Activated CD8-positive, alpha-beta T cell treated with anti-CD3 and anti-CD28 coated beads for 36 hours (primary cell): ENCODE measurements at regions not wholly inside any gene's neighbourhood (a gene's known extent, or its start where the extent isn't known, plus 50 kb on each side); places are given as distances from the start of the nearest gene placed in this dataset.

Experiments used
- ATAC-seq: fragments of 200-7000 bp; cut with Tn5 transposase; one replicate; pipeline ENCODE4 v1.10.0; 2021; ENCODE audit warnings: mild to moderate bottlenecking, moderate library complexity
- CTCF ChIA-PET: fragments of 350-600 bp; sonication (Branson Sonifier 250); formaldehyde crosslinking; loops from one replicate; lab custom pipeline; 2021; ENCODE audit warnings: antibody characterized with exemption; lab: Charles Lee
- POLR2A ChIA-PET: fragments of 350-600 bp; sonication (Branson Sonifier 250); formaldehyde crosslinking; loops from one replicate; lab custom pipeline; 2021; ENCODE audit warnings: antibody characterized with exemption; lab: Charles Lee
- DNase-seq: peaks from one replicate; pipeline ENCODE4 v3.0.0-alpha.2; 2020
- H3K27ac Mint-ChIP-seq: one replicate; pipeline ENCODE4 v1.8.0; 2021; ENCODE audit warnings: mild to moderate bottlenecking, mixed read lengths
- H3K27me3 Mint-ChIP-seq: one replicate; pipeline ENCODE4 v1.8.0; 2021; ENCODE audit warnings: mixed read lengths
- H3K36me3 Mint-ChIP-seq: one replicate; pipeline ENCODE4 v1.8.0; 2021; ENCODE audit warnings: low read depth, mixed read lengths
- H3K4me1 Mint-ChIP-seq: one replicate; pipeline ENCODE4 v1.8.0; 2021; ENCODE audit warnings: low read depth, mixed read lengths
- H3K4me3 Mint-ChIP-seq: one replicate; pipeline ENCODE4 v1.8.0; 2021; ENCODE audit warnings: mild to moderate bottlenecking, moderate library complexity, mixed read lengths
- H3K9me3 Mint-ChIP-seq: one replicate; pipeline ENCODE4 v1.8.0; 2021; ENCODE audit warnings: mixed read lengths
- intact Hi-C: fragments of 100-400 bp; cut with micrococcal nuclease; formaldehyde crosslinking; loops from one replicate; pipeline ENCODE4 v1.10.0; 2022
- TF ChIP-seq, protein P1 (sequence below): fragments of 200-600 bp; IDR thresholded peaks from one replicate; pipeline ENCODE4 v1.8.0; 2022; ENCODE audit warnings: antibody characterized with exemption, mild to moderate bottlenecking

DNA sequence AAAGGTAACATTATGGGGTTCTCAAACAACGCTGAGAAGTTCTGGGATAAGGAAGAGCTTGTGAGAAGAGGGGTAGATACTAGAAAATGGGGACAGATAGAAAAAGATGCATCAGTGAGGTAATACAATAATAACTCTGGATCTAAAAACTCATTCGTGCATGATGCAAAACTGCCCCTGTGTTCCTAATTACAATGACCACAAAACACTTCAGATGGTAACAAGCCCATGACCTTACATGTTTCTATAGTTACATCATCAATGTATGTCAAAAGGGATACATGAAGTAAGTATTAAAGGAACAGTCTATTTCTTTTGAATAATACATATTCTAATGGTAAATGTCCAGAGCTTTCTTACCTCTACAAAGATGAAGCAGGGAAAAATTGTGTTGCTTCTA lies 110.6 kb upstream of the PLPPR5 start:
- intact Hi-C loops = loop anchor here (10.0 kb wide), 1 partner anchor 320 kb away; no protein-coding TSS in a partner anchor
- no peaks in the 10 kb centered on the region for H3K36me3 Mint-ChIP-seq
- H3K27me3 Mint-ChIP-seq = no peaks in the 10 kb centered on the region
- no peak for DNase-seq
- H3K4me1 Mint-ChIP-seq = no peaks in the 10 kb centered on the region
- H3K4me3 Mint-ChIP-seq = no peak overlapping the region
- TF ChIP-seq, protein P1, sequence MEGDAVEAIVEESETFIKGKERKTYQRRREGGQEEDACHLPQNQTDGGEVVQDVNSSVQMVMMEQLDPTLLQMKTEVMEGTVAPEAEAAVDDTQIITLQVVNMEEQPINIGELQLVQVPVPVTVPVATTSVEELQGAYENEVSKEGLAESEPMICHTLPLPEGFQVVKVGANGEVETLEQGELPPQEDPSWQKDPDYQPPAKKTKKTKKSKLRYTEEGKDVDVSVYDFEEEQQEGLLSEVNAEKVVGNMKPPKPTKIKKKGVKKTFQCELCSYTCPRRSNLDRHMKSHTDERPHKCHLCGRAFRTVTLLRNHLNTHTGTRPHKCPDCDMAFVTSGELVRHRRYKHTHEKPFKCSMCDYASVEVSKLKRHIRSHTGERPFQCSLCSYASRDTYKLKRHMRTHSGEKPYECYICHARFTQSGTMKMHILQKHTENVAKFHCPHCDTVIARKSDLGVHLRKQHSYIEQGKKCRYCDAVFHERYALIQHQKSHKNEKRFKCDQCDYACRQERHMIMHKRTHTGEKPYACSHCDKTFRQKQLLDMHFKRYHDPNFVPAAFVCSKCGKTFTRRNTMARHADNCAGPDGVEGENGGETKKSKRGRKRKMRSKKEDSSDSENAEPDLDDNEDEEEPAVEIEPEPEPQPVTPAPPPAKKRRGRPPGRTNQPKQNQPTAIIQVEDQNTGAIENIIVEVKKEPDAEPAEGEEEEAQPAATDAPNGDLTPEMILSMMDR = no peak
- ChIA-PET POLR2A (no interaction called here), CTCF (no interaction called here)
- no peak for ATAC-seq
- peaks cover 2% of the 10 kb centered on the region for H3K9me3 Mint-ChIP-seq
- H3K27ac Mint-ChIP-seq = no peak overlapping the region

DNA sequence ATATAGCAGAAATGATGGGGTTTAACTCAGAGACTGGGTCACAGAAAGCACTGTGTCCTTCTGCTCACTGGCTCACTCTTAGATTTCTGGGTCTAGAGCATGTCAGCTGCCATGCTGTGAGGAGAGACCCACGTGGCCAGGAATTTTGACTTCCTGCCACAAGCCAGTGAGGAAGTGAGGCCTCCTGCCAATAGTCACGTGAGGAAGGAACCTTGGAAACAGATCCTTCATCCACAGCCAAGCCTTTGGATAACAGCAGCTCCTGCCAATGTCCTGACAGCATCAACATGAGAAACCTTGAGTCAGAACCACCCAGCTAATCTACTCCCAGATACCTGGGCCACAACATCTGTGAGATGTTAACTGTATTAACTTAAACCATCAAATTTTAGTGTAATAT lies 114.5 kb upstream of the PLPPR5 start:
- TF ChIP-seq, protein P1 = no peak
- H3K27me3 Mint-ChIP-seq = no peaks in the 10 kb centered on the region
- intact Hi-C loops = loop anchor here (10.0 kb wide), 1 partner anchor 324 kb away; no protein-coding TSS in a partner anchor
- DNase-seq = no peak
- ChIA-PET CTCF (no interaction called here), POLR2A (no interaction called here)
- no peak overlapping the region for H3K4me3 Mint-ChIP-seq
- H3K27ac Mint-ChIP-seq = no peak overlapping the region
- no peak for ATAC-seq
- no peaks in the 10 kb centered on the region for H3K4me1 Mint-ChIP-seq
- H3K36me3 Mint-ChIP-seq = no peaks in the 10 kb centered on the region
- H3K9me3 Mint-ChIP-seq = no peaks in the 10 kb centered on the region

GRCh38 chr1:99122039-99122438 lies 117.4 kb upstream of the PLPPR5 start:
- no peaks in the 10 kb centered on the region for H3K36me3 Mint-ChIP-seq
- intact Hi-C loops = no loop called here
- no peak overlapping the region for H3K4me3 Mint-ChIP-seq
- H3K9me3 Mint-ChIP-seq = no peaks in the 10 kb centered on the region
- DNase-seq = no peak
- H3K4me1 Mint-ChIP-seq = no peaks in the 10 kb centered on the region
- CTCF ChIA-PET = no interaction called here
- POLR2A ChIA-PET = no interaction called here
- no peak overlapping the region for H3K27ac Mint-ChIP-seq
- no peaks in the 10 kb centered on the region for H3K27me3 Mint-ChIP-seq
- ATAC-seq = no peak
- TF ChIP-seq, protein P1 = no peak

DNA sequence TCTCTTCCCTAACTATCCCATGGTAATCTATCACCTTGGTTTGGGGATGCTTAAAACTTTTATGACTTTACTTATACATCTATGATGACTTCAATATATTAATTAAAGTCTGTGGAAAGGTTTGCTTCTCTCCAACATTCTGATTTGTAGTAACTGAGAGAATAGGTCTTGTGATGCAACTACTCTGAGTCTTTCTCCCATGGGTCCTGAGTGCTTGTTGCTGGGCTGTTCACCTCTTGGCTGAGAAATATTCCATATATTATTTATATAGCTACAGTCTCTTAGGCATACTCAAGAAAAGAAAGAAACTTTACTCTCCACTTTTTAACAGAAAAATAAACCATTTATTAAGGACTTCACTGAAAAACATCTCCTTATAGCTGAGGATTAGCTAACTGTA lies 119.3 kb upstream of the PLPPR5 start:
- TF ChIP-seq, protein P1 = no peak
- H3K27ac Mint-ChIP-seq = no peak overlapping the region
- peaks cover 2% of the 10 kb centered on the region for H3K9me3 Mint-ChIP-seq
- ATAC-seq (no peak), DNase-seq (no peak)
- no peaks in the 10 kb centered on the region for H3K36me3 Mint-ChIP-seq
- ChIA-PET POLR2A (no interaction called here), CTCF (no interaction called here)
- no peaks in the 10 kb centered on the region for H3K4me1 Mint-ChIP-seq
- peaks cover 5% of the 10 kb centered on the region for H3K27me3 Mint-ChIP-seq
- no peak overlapping the region for H3K4me3 Mint-ChIP-seq
- intact Hi-C loops = no loop called here

DNA sequence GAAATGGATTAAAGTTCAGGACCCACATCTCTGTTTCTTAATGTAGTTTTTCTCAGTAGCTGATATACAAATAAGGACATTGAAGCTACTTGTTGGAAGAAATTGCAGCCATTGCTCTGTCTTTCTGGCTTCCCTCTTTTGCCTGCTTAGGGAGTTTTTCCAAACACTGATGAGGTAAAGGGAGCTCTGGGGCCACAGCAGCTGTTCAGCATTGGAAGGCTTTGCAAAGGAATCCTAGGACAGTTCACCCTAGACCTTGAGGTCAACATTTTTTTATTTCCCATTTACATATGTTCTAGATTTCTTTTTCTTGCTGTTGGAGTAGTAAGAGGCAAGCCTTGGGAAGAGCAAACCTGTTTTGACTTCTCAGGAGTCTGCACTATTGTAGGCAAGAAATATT lies 126.9 kb upstream of the PLPPR5 start:
- TF ChIP-seq, protein P1 = no peak
- intact Hi-C loops = no loop called here
- DNase-seq = no peak
- H3K4me3 Mint-ChIP-seq = no peak overlapping the region
- H3K9me3 Mint-ChIP-seq = peaks cover 2% of the 10 kb centered on the region
- no peaks in the 10 kb centered on the region for H3K36me3 Mint-ChIP-seq
- no peaks in the 10 kb centered on the region for H3K4me1 Mint-ChIP-seq
- CTCF ChIA-PET = no interaction called here
- POLR2A ChIA-PET = no interaction called here
- no peak overlapping the region for H3K27ac Mint-ChIP-seq
- H3K27me3 Mint-ChIP-seq = peaks cover 6% of the 10 kb centered on the region
- no peak for ATAC-seq
